ENCODE measurements at regions not wholly inside any gene's neighbourhood (a gene's known extent, or its start where the extent isn't known, plus 50 kb on each side); places are given as distances from the start of the nearest gene placed in this dataset.
"Not testable (repeated sequence)": the region's sequence is repeated elsewhere in the genome, so short reads cannot be mapped to it uniquely, and the experiment has no call there.

- H3K4me3 Mint-ChIP-seq, result no peak overlapping the region
These were observed 284.9 kb upstream of the COBL start for GRCh38 chr7:51601461-51601860.

GRCh38 chr7:51599935-51600334, 283.3 kb upstream of the COBL start:
- H3K4me3 Mint-ChIP-seq; H3K27me3 Mint-ChIP-seq; H3K4me1 Mint-ChIP-seq (ENCODE audit: low read depth); H3K27ac Mint-ChIP-seq; H3K36me3 Mint-ChIP-seq (ENCODE audit: low read depth); intact Hi-C loops (cut with micrococcal nuclease): not testable (repeated sequence)
- H3K9me3 Mint-ChIP-seq, result peaks cover 63% of the 10 kb centered on the region

More at GRCh38 chr7:51601461-51601860, 284.9 kb upstream of the COBL start:
- Mint-ChIP-seq H3K9me3 (peaks cover 75% of the 10 kb centered on the region), H3K27me3 (no peaks in the 10 kb centered on the region), H3K36me3 (ENCODE audit: low read depth) (no peaks in the 10 kb centered on the region), H3K4me1 (ENCODE audit: low read depth) (no peaks in the 10 kb centered on the region), H3K27ac (no peak overlapping the region)
- intact Hi-C loops (cut with micrococcal nuclease), result no loop called here

- Mint-ChIP-seq H3K4me1 (ENCODE audit: low read depth) (no peaks in the 10 kb centered on the region), H3K27me3 (no peaks in the 10 kb centered on the region), H3K4me3 (no peak overlapping the region), H3K27ac (no peak overlapping the region), H3K9me3 (peaks cover 22% of the 10 kb centered on the region), H3K36me3 (ENCODE audit: low read depth) (no peaks in the 10 kb centered on the region)
- intact Hi-C loops (cut with micrococcal nuclease), result no loop called here
These were observed 277.0 kb upstream of the COBL start for GRCh38 chr7:51593628-51594027.

GRCh38 chr7:51592842-51593599, 276.4 kb upstream of the COBL start:
- peaks cover 22% of the 10 kb centered on the region for H3K9me3 Mint-ChIP-seq
- H3K36me3 Mint-ChIP-seq (ENCODE audit: low read depth), result no peaks in the 10 kb centered on the region
- intact Hi-C loops (cut with micrococcal nuclease), result no loop called here
- H3K27ac Mint-ChIP-seq, result no peak overlapping the region
- H3K27me3 Mint-ChIP-seq, result no peaks in the 10 kb centered on the region
- H3K4me3 Mint-ChIP-seq, result no peak overlapping the region
- H3K4me1 Mint-ChIP-seq (ENCODE audit: low read depth), result no peaks in the 10 kb centered on the region

- no peak overlapping the region for H3K4me3 Mint-ChIP-seq
- H3K27ac Mint-ChIP-seq, result no peak overlapping the region
- H3K36me3 Mint-ChIP-seq (ENCODE audit: low read depth), result no peaks in the 10 kb centered on the region
- H3K9me3 Mint-ChIP-seq, result peaks cover 14% of the 10 kb centered on the region
- no peaks in the 10 kb centered on the region for H3K4me1 Mint-ChIP-seq (ENCODE audit: low read depth)
- H3K27me3 Mint-ChIP-seq, result no peaks in the 10 kb centered on the region
- intact Hi-C loops (cut with micrococcal nuclease), result no loop called here
These were observed 274.6 kb upstream of the COBL start for GRCh38 chr7:51591223-51591622.

GRCh38 chr7:51590746-51591145, 274.1 kb upstream of the COBL start:
- no peak overlapping the region for H3K27ac Mint-ChIP-seq
- peaks cover 14% of the 10 kb centered on the region for H3K9me3 Mint-ChIP-seq
- H3K36me3 Mint-ChIP-seq (ENCODE audit: low read depth), result no peaks in the 10 kb centered on the region
- H3K27me3 Mint-ChIP-seq, result no peaks in the 10 kb centered on the region
- H3K4me1 Mint-ChIP-seq (ENCODE audit: low read depth), result no peaks in the 10 kb centered on the region
- intact Hi-C loops (cut with micrococcal nuclease), result no loop called here
- H3K4me3 Mint-ChIP-seq, result no peak overlapping the region

- Mint-ChIP-seq H3K27ac (no peak overlapping the region), H3K4me3 (no peak overlapping the region), H3K36me3 (ENCODE audit: low read depth) (no peaks in the 10 kb centered on the region), H3K9me3 (peaks cover 21% of the 10 kb centered on the region), H3K27me3 (no peaks in the 10 kb centered on the region), H3K4me1 (ENCODE audit: low read depth) (no peaks in the 10 kb centered on the region)
- intact Hi-C loops (cut with micrococcal nuclease), result no loop called here
These were observed 272.5 kb upstream of the COBL start for GRCh38 chr7:51589111-51589510.

GRCh38 chr7:51587604-51588003, 271.0 kb upstream of the COBL start:
- no peak overlapping the region for H3K27ac Mint-ChIP-seq

GRCh38 chr7:51577390-51577789, 260.8 kb upstream of the COBL start:
- no peaks in the 10 kb centered on the region for H3K4me1 Mint-ChIP-seq (ENCODE audit: low read depth)
- intact Hi-C loops (cut with micrococcal nuclease), result no loop called here
- no peaks in the 10 kb centered on the region for H3K36me3 Mint-ChIP-seq (ENCODE audit: low read depth)
- no peaks in the 10 kb centered on the region for H3K27me3 Mint-ChIP-seq
- H3K4me3 Mint-ChIP-seq, result no peak overlapping the region
- H3K27ac Mint-ChIP-seq, result no peak overlapping the region
- peaks cover 49% of the 10 kb centered on the region for H3K9me3 Mint-ChIP-seq

More at GRCh38 chr7:51587604-51588003, 271.0 kb upstream of the COBL start:
- Mint-ChIP-seq H3K4me1 (ENCODE audit: low read depth) (no peaks in the 10 kb centered on the region), H3K9me3 (peaks cover 33% of the 10 kb centered on the region), H3K36me3 (ENCODE audit: low read depth) (no peaks in the 10 kb centered on the region), H3K4me3 (no peak overlapping the region), H3K27me3 (no peaks in the 10 kb centered on the region)
- intact Hi-C loops (cut with micrococcal nuclease), result no loop called here

- no peaks in the 10 kb centered on the region for H3K4me1 Mint-ChIP-seq (ENCODE audit: low read depth)
- no peak overlapping the region for H3K4me3 Mint-ChIP-seq
- H3K9me3 Mint-ChIP-seq, result peaks cover 67% of the 10 kb centered on the region
- no peak overlapping the region for H3K27ac Mint-ChIP-seq
- H3K27me3 Mint-ChIP-seq, result no peaks in the 10 kb centered on the region
- no peaks in the 10 kb centered on the region for H3K36me3 Mint-ChIP-seq (ENCODE audit: low read depth)
- intact Hi-C loops (cut with micrococcal nuclease), result no loop called here
These were observed 253.0 kb upstream of the COBL start for GRCh38 chr7:51569581-51569980.

GRCh38 chr7:51569176-51569575, 252.6 kb upstream of the COBL start:
- peaks cover 67% of the 10 kb centered on the region for H3K9me3 Mint-ChIP-seq
- H3K27ac Mint-ChIP-seq, result no peak overlapping the region
- no peaks in the 10 kb centered on the region for H3K36me3 Mint-ChIP-seq (ENCODE audit: low read depth)
- intact Hi-C loops (cut with micrococcal nuclease), result no loop called here
- no peaks in the 10 kb centered on the region for H3K4me1 Mint-ChIP-seq (ENCODE audit: low read depth)
- H3K27me3 Mint-ChIP-seq, result no peaks in the 10 kb centered on the region
- H3K4me3 Mint-ChIP-seq, result no peak overlapping the region

GRCh38 chr7:51551070-51551469, 234.5 kb upstream of the COBL start:
- Mint-ChIP-seq H3K9me3 (peaks cover 40% of the 10 kb centered on the region), H3K36me3 (ENCODE audit: low read depth) (no peaks in the 10 kb centered on the region), H3K4me1 (ENCODE audit: low read depth) (no peaks in the 10 kb centered on the region), H3K4me3 (no peak overlapping the region), H3K27me3 (no peaks in the 10 kb centered on the region), H3K27ac (no peak overlapping the region)
- intact Hi-C loops (cut with micrococcal nuclease), result no loop called here

GRCh38 chr7:51545131-51545530, 228.5 kb upstream of the COBL start:
- intact Hi-C loops (cut with micrococcal nuclease), result no loop called here
- no peak overlapping the region for H3K4me3 Mint-ChIP-seq

GRCh38 chr7:51543801-51544553, 227.4 kb upstream of the COBL start:
- no peaks in the 10 kb centered on the region for H3K4me1 Mint-ChIP-seq (ENCODE audit: low read depth)
- H3K27ac Mint-ChIP-seq, result no peak overlapping the region
- H3K36me3 Mint-ChIP-seq (ENCODE audit: low read depth), result no peaks in the 10 kb centered on the region
- H3K4me3 Mint-ChIP-seq, result no peak overlapping the region
- intact Hi-C loops (cut with micrococcal nuclease), result no loop called here
- H3K27me3 Mint-ChIP-seq, result no peaks in the 10 kb centered on the region
- H3K9me3 Mint-ChIP-seq, result peaks cover 63% of the 10 kb centered on the region

More at GRCh38 chr7:51545131-51545530, 228.5 kb upstream of the COBL start:
- Mint-ChIP-seq H3K9me3 (peaks cover 66% of the 10 kb centered on the region), H3K27me3 (no peaks in the 10 kb centered on the region), H3K4me1 (ENCODE audit: low read depth) (no peaks in the 10 kb centered on the region), H3K27ac (no peak overlapping the region), H3K36me3 (ENCODE audit: low read depth) (no peaks in the 10 kb centered on the region)

All from dendritic cell treated with granulocyte-macrophage colony-stimulating factor and Interleukin-4, amounts not matched to agents 40 ng/mL and 50 ng/mL, for 4 days (primary cell).